ENCODE measurements at regions not wholly inside any gene's neighbourhood (a gene's known extent, or its start where the extent isn't known, plus 50 kb on each side); places are given as distances from the start of the nearest gene placed in this dataset.

- ATAC-seq (no peak), DNase-seq (no peak)
Measured at GRCh38 chr17:79680318-79680695, 50.4 kb upstream of the ENPP7 start.

DNA sequence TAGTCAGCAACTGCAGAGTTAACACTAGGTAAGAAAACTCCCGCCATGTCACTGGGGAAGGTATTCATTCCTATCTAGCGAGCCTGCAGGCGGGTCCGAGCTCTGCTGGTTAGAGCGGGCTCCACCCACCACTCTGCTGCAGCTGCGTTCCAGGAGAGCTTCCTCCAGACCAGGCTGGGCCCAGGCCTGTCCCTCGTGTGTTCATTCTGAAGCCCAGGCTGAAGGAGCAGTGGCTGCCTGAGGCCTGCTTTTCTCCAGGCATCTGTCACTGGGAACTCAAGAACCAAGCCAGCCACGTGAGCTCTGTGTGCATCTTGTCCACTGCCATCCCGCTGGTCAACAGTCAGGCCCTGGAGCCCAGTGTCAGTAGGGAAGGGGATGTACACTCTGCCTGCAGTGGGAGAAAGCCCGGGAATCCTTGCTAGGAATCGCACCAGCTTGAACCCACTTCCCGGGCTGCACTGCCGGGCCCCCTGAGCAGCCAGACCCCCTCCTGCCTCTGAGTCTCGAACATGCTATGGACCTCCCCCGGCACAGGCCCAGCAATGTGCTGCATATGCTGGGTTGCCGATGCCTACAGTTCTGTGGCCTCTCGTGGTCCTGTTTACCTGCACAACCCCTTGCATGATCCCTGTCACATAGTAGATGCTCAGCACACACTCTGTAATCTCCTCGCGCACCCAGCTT, 51.0 kb upstream of the ENPP7 start:
- no peak for ATAC-seq
- no peak for DNase-seq

DNA sequence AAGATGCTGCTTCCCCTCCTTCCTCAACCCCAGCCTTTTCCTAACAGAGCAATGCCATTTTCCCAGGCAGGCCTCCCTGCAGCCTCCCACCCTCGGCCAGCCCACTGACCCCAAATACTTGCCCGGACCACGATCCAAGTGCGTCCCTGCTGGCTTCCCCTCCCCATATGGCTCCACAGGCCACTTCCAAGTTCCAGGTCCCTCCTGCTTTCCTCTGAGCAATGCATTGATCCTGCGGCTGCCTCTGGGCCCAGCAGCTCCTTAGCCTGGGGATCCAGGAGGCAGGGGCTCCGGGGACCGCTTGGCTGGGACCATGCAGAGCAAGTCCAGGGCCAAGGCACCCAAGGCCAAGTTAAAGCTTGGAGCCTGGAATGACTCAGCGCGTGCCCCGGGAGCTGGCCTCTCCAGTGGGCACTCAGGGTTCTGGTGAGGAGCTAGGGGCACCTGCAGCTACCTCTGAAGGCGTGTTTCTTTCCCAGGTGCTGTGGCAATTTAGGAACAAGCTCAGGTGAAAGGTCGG, 51.9 kb upstream of the ENPP7 start:
- ATAC-seq = no peak

GRCh38 chr17:79678091-79678735, 52.5 kb upstream of the ENPP7 start:
- no peak for DNase-seq
- ATAC-seq = no peak

More for the DNA sequence above, 51.9 kb upstream of the ENPP7 start:
- no peak for DNase-seq

DNA sequence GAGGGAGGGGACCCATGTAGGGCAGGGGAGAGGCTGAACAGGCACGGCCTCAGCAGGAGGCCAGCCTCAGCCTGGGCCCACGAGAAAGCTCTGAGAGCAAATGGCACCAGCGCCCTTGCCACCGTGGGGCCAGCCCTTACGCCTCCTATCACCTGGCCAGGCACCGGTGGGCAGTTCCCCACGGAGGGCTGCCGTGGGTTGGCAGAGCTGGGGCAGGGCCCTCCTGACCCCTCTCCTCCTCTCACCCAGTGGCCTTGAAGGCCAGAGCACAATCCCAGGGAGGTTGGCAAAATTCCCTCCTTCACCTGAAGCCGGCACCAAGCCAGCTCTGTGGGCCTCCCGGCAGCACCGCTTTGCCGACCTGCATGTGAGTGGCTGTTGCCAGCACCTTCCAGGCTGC, 53.1 kb upstream of the ENPP7 start:
- DNase-seq (no peak), ATAC-seq (no peak)

DNA sequence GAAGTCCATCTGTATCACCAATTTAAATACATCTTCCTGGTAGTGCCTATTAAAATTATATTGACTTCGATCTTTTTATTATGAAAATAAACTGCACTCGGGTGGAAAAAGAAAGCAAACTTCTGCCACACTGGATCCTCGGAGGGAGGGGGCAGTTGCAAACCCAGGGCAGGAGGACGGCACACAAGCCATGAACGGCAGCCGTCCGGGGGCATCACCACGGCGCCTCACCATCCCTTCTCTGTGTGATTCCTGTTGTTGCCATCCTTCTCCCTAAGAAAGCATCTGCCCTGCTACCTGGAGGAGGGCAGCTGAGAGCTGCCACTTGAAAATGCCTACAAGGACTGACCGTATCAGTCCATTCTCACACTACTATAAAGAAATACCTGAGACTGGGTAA, 53.9 kb upstream of the ENPP7 start:
- ATAC-seq (no peak), DNase-seq (no peak)

GRCh38 chr17:79675413-79675725, 55.4 kb upstream of the ENPP7 start:
- ATAC-seq (no peak), DNase-seq (no peak)

DNA sequence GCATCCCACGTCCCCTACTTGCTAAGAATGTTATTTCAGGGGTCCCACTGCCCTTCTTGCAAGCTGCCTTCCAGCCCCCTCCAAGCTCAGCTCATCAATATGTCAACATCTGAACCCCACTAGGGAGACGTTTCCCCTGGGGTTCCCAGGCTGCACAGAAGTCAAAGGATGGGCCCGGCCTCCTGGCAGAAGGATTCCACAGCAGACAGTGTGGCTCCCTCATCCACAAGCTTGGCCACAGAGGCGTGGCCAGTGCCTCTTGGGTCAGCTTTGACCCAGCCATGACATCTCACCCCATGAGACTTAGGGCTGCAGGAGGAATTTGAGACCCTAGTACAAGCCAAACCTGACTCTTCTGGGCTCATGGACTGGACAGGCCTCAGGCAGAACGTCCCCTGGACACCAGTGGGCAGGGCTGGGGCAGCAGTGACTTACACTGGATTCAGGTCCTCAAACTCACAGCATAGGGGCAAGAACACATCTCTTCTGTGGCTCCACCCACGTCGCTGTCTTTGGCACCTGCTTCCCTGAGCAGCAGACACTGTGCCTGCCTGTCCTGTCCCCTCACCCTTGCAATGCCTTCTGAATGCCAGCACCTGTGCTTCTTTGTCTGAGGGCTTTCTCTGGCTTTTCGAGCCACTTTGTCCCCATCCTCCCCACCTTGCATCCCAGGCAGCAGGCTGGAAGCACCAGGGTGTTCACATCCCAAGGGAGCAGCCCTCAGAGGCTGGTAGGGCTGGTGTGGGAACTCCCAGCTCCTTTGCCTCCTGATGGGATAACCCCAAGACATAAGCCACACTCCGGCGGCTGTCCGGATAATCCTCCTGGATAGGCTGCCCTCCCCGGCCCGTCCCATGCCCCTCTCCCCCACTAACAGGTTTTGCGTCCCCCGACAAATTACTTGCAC, 56.0 kb upstream of the ENPP7 start:
- no peak for ATAC-seq
- DNase-seq = no peak

DNA sequence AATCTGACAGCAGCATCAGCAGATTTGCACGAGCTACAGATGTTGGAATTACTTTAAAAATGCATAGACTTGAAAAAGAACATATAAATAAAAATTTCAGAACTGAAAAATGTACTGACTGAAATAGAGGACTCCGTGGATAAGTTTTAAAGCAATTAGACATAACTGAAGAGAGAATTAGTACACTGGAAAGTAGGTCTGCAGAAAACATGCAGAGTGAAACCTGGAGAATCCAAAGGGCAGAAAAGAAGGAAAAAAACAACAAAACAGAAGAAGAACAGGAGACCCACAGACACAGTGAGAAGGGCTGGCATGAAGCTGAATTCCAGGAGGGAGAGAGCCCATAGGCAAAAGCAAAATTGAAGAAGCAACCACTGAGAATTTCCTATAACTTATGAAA, 57.2 kb upstream of the ENPP7 start:
- no peak for DNase-seq
- ATAC-seq = no peak

DNA sequence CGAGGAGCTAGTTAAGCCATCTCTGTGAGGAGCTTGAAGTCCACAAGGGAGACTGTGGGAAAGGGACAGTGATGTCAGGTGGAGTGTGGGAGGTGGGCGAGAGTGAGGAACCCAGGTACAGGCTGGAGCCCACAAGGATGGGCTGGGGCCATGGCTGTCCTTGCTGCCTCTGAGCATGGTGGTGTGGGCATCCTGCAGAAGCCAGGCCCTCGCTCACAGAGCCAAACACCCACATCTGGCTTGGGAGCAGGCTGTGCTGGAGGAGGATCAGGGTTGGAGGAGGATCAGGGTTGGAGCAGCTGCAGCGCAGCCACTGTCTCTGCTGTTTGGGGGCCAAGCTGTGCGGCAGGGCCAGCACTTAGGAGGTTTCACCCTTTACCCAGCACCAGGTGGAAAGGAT, 58.2 kb upstream of the ENPP7 start:
- no peak for DNase-seq
- ATAC-seq = no peak

- no peak for ATAC-seq
- DNase-seq = no peak
Measured at GRCh38 chr17:79671085-79671694, 59.6 kb upstream of the ENPP7 start.

GRCh38 chr17:79670537-79671084, 59.8 kb upstream of the RBFOX3 start:
- no peak for ATAC-seq
- no peak for DNase-seq

DNA sequence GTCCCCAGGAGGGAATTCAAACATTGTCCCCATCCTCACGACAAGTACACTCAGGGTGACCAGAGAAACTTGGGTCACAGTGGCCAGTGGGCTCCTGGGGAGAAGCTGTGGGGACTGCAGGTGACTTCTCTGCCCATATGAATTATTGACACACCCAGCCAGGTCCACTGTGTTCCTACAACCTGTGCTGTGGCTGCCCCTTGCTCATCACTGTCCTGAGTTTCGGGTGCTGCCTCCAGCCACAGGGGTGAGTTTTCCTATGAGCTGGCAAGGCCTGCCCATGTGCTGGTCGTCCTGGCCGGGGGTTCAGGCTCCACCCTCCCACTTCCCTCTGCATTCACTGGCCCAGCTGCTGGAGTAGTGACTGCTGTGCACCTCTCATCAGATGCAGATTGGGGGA, 59.0 kb upstream of the RBFOX3 start:
- DNase-seq = no peak
- no peak for ATAC-seq

GRCh38 chr17:79668344-79669250, 57.7 kb upstream of the RBFOX3 start:
- DNase-seq = no peak

DNA sequence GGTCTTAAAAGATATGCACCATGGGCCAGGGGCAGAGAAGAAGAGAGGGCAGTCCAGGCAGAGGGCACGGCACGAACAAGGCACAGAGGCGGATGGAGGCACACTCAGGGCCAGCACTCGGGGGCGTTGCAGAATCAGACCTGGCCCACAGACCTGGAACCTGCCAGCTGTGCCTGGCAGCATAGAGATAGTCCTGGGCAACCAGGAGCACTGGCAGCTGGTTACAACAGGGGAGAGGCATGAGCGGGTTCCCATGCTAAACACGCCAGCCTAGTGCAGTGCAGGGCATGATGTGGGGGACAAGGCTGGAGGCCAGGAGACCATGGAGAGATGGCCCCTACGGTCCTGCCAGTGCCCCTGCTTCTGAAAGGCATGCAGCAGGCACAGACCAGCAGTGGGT, 56.9 kb upstream of the RBFOX3 start:
- DNase-seq (no peak), ATAC-seq (no peak)

More at GRCh38 chr17:79668344-79669250, 57.7 kb upstream of the RBFOX3 start:
- no peak for ATAC-seq

- no peak for ATAC-seq
- DNase-seq = no peak
Measured at GRCh38 chr17:79667121-79667715, 56.4 kb upstream of the RBFOX3 start.

GRCh38 chr17:79666111-79666510, 55.3 kb upstream of the RBFOX3 start:
- DNase-seq (no peak), ATAC-seq (no peak)

GRCh38 chr17:79664930-79665737, 54.3 kb upstream of the RBFOX3 start:
- ATAC-seq (peak; percentile 40), DNase-seq (no peak)

DNA sequence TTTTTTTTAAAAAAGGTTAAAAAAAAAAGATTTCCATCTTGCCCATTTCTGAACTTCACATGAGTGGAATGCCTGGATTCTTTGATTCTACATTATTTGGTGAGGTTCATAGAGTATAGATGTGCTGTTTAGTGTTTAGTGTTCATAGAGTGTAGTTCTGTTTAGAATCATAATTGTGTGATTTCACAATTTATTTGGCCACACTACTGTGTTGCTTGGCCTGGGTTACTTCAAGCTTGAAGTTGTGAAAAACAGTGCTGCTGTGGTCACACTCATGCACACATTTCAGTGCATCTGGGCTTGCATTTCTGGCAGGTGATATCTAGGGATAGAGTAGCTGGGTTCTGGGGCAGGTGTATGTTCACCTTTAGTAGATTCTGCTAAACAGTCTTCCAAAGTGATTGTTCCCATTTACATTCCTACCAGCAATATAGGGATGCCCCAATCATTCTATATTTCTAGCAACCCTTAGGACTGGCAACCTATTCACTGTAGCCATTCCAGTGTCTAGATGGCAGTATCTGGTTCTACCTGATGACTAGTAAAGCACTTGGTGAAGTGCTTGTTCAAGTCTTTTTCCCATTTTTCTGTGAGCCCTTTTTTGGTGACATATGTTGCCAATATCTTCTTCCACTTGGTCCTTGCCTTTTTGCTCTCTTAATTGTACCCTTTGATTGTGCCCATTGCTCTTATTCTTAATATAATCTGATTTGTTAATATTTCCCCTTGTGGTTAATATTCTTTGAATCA, 50.6 kb upstream of the RBFOX3 start:
- ATAC-seq (no peak), DNase-seq (no peak)

Measured in stimulated activated naive CD8-positive, alpha-beta T cell treated with anti-CD3 and anti-CD28 coated beads, Interleukin-15, Interleukin-2, amounts not matched to agents 100 U/mL and 50 U/mL, for 24 hours (primary cell).